ENCODE measurements at regions not wholly inside any gene's neighbourhood (a gene's known extent, or its start where the extent isn't known, plus 50 kb on each side); places are given as distances from the start of the nearest gene placed in this dataset.

DNA sequence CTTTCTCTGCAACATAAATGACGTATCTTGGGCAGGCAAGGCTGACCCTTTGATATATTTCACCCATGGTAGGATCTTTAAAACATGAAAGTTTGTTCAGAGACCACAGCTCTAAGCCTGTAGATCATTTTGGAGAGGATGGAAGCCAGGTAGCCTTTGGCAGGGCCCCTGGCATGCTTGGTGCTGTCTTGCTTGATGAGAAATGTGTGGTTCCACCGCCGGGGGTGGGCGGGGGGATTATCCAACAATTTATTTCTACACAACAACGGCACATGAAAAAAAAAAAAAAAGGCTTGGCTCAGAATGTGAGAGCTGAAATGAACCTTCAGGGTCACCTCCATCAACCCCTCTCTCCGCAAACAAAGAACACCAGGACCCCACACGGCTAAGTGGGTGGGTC is 112.9 kb upstream of the MBNL2 start:
- POLR2A ChIA-PET (ENCODE audit: low non-redundant PET): no interaction called here
- TF ChIP-seq, protein P1, sequence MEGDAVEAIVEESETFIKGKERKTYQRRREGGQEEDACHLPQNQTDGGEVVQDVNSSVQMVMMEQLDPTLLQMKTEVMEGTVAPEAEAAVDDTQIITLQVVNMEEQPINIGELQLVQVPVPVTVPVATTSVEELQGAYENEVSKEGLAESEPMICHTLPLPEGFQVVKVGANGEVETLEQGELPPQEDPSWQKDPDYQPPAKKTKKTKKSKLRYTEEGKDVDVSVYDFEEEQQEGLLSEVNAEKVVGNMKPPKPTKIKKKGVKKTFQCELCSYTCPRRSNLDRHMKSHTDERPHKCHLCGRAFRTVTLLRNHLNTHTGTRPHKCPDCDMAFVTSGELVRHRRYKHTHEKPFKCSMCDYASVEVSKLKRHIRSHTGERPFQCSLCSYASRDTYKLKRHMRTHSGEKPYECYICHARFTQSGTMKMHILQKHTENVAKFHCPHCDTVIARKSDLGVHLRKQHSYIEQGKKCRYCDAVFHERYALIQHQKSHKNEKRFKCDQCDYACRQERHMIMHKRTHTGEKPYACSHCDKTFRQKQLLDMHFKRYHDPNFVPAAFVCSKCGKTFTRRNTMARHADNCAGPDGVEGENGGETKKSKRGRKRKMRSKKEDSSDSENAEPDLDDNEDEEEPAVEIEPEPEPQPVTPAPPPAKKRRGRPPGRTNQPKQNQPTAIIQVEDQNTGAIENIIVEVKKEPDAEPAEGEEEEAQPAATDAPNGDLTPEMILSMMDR (conservative IDR thresholded peaks at IDR 0.05; ENCODE audit: low read depth): no peak
- no peak for DNase-seq (ENCODE audit: low spot score)
- CTCF ChIA-PET: interaction anchor here (0.5 to 2.1 kb wide), 22 partner anchors 13 to 1744 kb away, joined by 3 to 33 read pairs (median 4); no protein-coding TSS in a partner anchor
- H3K27ac ChIP-seq: no peak overlapping the region

DNA sequence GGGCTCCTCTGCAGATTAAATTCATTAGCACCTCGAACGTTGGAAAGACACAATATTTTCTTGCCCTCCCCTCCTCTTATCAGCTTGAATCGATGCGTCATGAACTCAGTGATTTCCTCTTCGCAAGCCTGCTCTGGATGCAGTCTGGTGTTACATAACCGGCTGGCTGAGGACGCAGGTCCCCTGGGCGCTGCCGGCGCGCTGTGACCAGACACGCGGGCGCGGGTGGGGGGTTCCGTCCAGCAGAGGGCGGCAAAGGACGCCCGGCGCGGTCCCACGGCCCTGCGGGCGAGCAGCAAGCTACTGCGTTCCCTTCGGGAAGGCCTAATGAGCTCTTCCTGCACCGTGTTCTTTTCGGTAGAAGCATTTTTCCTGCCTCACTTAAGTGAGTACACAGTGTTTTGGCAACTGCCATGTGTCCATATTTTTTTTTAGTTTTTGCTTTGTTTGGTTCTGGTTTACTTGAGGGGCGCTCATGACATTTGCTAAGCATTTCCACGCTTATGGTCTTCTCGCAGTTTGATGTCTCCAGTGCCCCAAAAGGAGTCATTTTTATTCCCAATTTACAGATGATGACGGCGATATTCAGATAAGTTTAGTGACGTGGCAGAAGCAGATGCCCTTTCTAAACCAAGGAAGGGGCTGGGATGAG is 112.2 kb upstream of the MBNL2 start:
- no peak overlapping the region for H3K27ac ChIP-seq
- TF ChIP-seq, protein P1 (conservative IDR thresholded peaks at IDR 0.05; ENCODE audit: low read depth): peak; percentile 96
- ChIA-PET CTCF (interaction anchor here (0.5 to 2.1 kb wide), 37 partner anchors 9 to 1745 kb away, joined by 3 to 33 read pairs (median 4); no protein-coding TSS in a partner anchor), POLR2A (ENCODE audit: low non-redundant PET) (no interaction called here)
- peak; percentile 88 for DNase-seq (ENCODE audit: low spot score)

DNA sequence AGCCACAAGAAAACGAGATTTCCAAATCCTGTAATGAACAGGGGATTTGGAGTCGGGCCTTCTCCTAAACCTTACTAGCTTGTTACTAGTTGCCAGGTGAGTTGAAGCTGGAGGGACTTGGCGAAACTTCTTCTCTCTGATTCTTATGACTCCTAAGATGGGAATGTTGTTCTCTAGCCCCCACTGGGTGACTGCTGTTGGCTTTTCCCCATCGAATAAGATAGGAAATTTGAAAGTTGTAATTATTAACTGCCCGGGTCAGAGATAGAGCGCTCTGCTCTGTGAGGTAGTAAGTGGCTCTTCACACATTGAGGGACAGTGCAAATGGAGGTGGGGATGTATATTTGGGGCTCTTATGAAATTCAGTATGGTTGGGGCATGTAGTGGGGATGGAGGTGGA is 111.2 kb upstream of the MBNL2 start:
- no peak for DNase-seq (ENCODE audit: low spot score)
- no peak overlapping the region for H3K27ac ChIP-seq
- TF ChIP-seq, protein P1 (conservative IDR thresholded peaks at IDR 0.05; ENCODE audit: low read depth): no peak
- POLR2A ChIA-PET (ENCODE audit: low non-redundant PET): no interaction called here
- CTCF ChIA-PET: interaction anchor here (1.3 to 2.1 kb wide), 5 partner anchors 81 to 248 kb away, joined by 5 to 33 read pairs (median 12); no protein-coding TSS in a partner anchor

DNA sequence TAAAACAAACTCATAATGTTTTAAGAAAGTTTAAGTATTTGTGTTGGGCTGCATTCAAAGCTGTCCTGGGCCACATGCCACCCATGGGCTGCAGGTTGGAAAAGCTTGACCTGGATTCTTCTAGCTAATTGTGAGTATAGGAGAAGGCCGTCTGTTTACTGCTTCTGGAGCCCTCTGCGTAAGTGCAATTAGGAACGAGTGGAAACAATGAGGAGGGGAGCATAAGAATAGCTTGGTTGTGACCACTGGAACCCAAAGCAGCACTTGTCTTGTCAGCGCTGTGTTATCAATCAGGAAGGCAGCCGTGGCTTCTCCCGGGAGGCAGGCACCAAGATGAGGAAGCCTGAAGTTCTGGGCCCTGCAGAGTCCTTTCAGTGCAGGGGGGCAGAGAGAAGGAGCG is 110.4 kb upstream of the MBNL2 start:
- POLR2A ChIA-PET (ENCODE audit: low non-redundant PET): no interaction called here
- DNase-seq (ENCODE audit: low spot score): no peak
- no peak overlapping the region for H3K27ac ChIP-seq
- CTCF ChIA-PET: interaction anchor here (0.7 kb wide), 1 partner anchor 233 kb away, joined by 3 read pairs; no protein-coding TSS in a partner anchor
- TF ChIP-seq, protein P1 (conservative IDR thresholded peaks at IDR 0.05; ENCODE audit: low read depth): no peak

DNA sequence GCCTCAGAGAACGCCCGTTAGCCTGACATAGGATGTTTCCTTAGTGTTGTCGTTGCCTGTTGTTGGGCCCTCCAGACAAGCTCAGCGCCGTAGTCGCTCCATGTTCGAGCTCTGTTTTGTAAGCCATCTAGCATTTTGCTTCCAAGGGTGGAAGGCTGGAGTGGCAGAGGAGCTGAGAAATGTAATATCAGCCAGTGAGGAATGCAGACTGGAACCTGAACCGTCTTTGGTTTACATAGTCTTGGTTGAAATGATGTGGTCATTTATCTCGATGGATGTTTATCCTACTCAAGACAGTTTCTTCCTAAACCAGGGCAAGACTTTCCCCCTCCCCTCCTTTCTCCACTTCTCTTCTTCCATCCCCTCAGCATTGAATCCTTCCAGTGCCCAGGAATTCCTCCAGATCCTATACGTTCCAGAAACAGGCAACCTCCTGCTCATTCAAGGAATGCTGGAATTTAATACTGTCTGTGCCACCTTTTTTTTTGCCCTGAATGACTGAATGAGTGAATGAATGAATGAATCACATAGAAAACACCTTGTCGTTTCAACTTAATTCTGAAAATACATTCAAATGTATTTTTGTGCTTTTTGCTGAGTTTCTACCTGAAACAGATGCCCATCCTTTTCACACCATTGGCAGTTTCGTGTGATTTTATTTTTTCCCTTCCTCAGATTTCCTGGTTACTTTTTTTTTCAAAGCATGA is 109.5 kb upstream of the MBNL2 start:
- CTCF ChIA-PET: no interaction called here
- no peak overlapping the region for H3K27ac ChIP-seq
- DNase-seq (ENCODE audit: low spot score): no peak
- POLR2A ChIA-PET (ENCODE audit: low non-redundant PET): no interaction called here
- TF ChIP-seq, protein P1 (conservative IDR thresholded peaks at IDR 0.05; ENCODE audit: low read depth): no peak

DNA sequence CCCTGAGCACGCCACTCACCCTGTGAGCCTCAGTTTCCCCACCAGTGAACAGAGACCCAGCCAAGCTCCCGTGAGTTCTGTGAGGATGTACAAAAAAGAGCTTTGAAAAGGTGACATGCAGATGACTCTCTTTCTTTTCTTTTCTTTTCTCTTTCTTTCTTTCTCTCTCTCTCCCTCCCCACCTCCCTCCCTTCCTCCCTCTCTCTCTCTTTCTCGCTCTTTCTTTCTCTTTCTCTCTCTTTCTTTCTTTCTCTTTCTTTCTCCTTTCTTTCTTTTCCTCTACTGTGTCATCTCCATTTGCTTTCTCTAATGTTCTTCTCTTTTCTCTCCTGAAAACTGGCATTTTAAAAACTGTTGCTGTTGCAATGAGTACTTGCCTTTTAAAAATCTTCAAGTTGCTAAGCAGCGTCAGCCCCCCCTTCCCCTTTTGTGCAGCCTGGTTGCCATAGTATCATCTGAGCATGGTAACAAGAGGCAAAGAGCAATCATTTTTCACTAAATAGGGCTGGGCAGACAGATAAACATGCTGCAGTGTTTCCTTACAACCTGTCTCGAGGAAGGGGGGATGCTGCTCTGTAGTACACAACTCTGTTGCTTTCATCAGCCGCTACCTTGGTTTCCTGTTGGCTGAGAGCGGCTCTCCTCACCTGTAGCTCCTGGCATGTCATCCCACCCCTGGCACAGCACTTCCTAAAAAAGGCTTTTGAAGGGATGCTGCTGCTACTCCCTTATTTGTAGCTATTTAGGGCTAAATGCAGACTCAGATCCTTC is 108.7 kb upstream of the MBNL2 start:
- H3K27ac ChIP-seq: no peak overlapping the region
- TF ChIP-seq, protein P1 (conservative IDR thresholded peaks at IDR 0.05; ENCODE audit: low read depth): no peak
- ChIA-PET POLR2A (ENCODE audit: low non-redundant PET) (no interaction called here), CTCF (no interaction called here)
- DNase-seq (ENCODE audit: low spot score): no peak

Data from RWPE1 (cell line).